ENCODE measurements at regions not wholly inside any gene's neighbourhood (a gene's known extent, or its start where the extent isn't known, plus 50 kb on each side); places are given as distances from the start of the nearest gene placed in this dataset.

DNA sequence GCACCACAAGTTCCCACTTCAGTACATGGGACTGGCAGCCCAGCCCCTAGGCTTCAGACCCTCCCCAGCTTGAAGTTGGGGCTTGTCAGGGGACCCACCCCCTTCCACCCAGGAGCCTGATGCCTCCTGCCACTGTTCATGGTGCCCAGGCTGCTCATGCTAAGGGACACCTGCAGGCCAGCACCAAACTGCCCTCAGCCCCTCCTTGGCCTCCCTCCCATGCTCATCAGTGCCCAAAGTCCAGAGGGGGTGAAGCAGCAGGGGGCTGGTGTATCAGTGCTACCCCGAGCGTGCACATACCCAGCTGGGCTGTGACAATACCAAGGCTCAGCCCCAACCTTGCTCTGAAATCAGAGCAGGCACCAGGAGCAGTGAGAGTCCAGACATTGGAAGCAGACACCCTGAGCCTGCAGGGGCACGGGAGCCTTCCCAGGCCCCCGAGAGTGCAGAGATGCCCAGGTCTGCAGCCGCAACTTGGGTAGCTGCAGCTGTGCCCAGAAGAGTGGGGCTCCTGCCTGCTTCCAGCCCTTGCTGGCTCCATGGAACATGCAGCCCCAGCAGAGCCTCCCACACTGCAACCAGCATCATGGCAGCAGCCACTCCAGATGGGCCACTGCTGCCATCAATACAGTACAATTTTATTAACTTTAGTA, 79.0 kb downstream of the MTERF1 start (continued):
- TF ChIP-seq, protein P1, sequence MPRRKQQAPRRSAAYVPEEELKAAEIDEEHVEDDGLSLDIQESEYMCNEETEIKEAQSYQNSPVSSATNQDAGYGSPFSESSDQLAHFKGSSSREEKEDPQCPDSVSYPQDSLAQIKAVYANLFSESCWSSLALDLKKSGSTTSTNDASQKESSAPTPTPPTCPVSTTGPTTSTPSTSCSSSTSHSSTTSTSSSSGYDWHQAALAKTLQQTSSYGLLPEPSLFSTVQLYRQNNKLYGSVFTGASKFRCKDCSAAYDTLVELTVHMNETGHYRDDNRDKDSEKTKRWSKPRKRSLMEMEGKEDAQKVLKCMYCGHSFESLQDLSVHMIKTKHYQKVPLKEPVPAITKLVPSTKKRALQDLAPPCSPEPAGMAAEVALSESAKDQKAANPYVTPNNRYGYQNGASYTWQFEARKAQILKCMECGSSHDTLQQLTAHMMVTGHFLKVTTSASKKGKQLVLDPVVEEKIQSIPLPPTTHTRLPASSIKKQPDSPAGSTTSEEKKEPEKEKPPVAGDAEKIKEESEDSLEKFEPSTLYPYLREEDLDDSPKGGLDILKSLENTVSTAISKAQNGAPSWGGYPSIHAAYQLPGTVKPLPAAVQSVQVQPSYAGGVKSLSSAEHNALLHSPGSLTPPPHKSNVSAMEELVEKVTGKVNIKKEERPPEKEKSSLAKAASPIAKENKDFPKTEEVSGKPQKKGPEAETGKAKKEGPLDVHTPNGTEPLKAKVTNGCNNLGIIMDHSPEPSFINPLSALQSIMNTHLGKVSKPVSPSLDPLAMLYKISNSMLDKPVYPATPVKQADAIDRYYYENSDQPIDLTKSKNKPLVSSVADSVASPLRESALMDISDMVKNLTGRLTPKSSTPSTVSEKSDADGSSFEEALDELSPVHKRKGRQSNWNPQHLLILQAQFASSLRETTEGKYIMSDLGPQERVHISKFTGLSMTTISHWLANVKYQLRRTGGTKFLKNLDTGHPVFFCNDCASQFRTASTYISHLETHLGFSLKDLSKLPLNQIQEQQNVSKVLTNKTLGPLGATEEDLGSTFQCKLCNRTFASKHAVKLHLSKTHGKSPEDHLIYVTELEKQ (CRISPR knock-in tag; IDR thresholded peaks at IDR 0.05): no peak
- no peak for TF ChIP-seq FOXA3 (CRISPR knock-in tag; conservative IDR thresholded peaks at IDR 0.05 in 1 of 2, IDR thresholded peaks at IDR 0.05 in 1 of 2)

DNA sequence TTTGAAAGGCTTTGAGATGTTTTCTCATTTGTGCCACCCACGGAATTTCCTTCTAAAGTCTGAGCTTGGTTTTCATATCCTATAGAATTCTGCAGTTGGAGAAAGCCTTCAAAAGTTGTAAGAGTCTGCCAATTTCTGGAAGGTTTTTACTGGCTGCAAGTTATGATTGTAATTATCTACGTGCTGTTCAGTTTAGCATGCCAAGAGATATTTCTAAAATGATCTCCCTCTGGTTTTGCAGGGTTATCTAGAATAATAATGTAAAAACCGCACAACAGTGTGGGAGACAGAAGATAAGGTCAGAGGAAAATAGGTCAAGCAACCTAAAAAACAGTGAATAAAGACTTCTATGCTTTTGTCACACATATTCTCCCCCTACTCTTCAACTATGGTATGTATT, 69.3 kb downstream of the MTERF1 start:
- intact Hi-C loops (cut with micrococcal nuclease): no loop called here
- 0 out of 5 replicates have a peak, but pooled peaks cover 0 to 5% of the 10 kb centered on the region in 2 experiments for H3K4me1 ChIP-seq (replicated peaks in 1 of 2; ENCODE audit: control insufficient read depth in 2 of 2, insufficient read depth in 2 of 2, low read length in 2 of 2)
- H4K20me1 ChIP-seq (replicated peaks; ENCODE audit: control insufficient read depth, insufficient read depth, low read length): no peaks in the 10 kb centered on the region
- DNase-seq (ENCODE audit: extremely low read depth in 1 of 4, low spot score in 3 of 4) (no peak), FAIRE-seq (no peak), ATAC-seq (no peak)
- ChIA-PET POLR2A (no interaction called here), CTCF (ENCODE audit: low intra/inter-chr PET ratio) (no interaction called here)
- in situ Hi-C loops (cut with MboI): no loop called here
- no peaks in the 10 kb centered on the region for H3K79me2 ChIP-seq (ENCODE audit: control insufficient read depth, insufficient read depth, low read length)
- H2AFZ ChIP-seq (ENCODE audit: low read depth, low read length): no peak overlapping the region
- peaks cover 0 to 4% of the 10 kb centered on the region in 2 experiments; a peak in 1 of 5 replicates for H3K27me3 ChIP-seq (ENCODE audit: control insufficient read depth in 2 of 2, insufficient read depth in 2 of 2, low read length in 2 of 2)
- BruUV-seq (replicated peaks): no TSS peak
- H3K9me1 ChIP-seq (ENCODE audit: control insufficient read depth, insufficient read depth, low read length): no peaks in the 10 kb centered on the region
- no peak overlapping the region for H3K9ac ChIP-seq (ENCODE audit: insufficient read depth in 1 of 2, low read depth in 2 of 2, low read length in 2 of 2)
- no peaks in the 10 kb centered on the region for H3K36me3 ChIP-seq (ENCODE audit: control insufficient read depth, insufficient read depth, low read length)
- H3K4me3 ChIP-seq: no peak overlapping the region
- no peaks in the 10 kb centered on the region for H3K9me3 ChIP-seq (replicated peaks; ENCODE audit: control insufficient read depth, insufficient read depth, low read depth, low read length)
- H3K4me2 ChIP-seq (ENCODE audit: insufficient read depth, low read length): no peak overlapping the region
- TF ChIP-seq, protein P2, sequence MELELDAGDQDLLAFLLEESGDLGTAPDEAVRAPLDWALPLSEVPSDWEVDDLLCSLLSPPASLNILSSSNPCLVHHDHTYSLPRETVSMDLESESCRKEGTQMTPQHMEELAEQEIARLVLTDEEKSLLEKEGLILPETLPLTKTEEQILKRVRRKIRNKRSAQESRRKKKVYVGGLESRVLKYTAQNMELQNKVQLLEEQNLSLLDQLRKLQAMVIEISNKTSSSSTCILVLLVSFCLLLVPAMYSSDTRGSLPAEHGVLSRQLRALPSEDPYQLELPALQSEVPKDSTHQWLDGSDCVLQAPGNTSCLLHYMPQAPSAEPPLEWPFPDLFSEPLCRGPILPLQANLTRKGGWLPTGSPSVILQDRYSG (tag; conservative IDR thresholded peaks at IDR 0.05; ENCODE audit: low read depth): no peak
- 0 out of 2 replicates have a peak, but pooled peaks have one; percentile 6 for TF ChIP-seq CBFA2T3 (IDR thresholded peaks at IDR 0.05)
- peak; percentile 18; the same call in 1 of the 2 replicates for TF ChIP-seq SMARCE1 (IDR thresholded peaks at IDR 0.05)
- peak; percentile 62; the same call in 1 of the 2 replicates for TF ChIP-seq TEAD4 (IDR thresholded peaks at IDR 0.05; ENCODE audit: low read length)
- TF ChIP-seq TEAD4 (CRISPR knock-in tag; IDR thresholded peaks at IDR 0.05; ENCODE audit: borderline replicate concordance): no peak
- no peak overlapping the region for H3K27ac ChIP-seq (ENCODE audit: extremely low read depth, low read depth, low read length)
- WGBS (ENCODE audit: insufficient coverage, low coverage, missing lambda C conversion rate): 2% methylated on average over 3 of the region's 3 CpGs
